GM18870 (cell line): ENCODE measurements at regions not wholly inside any gene's neighbourhood (a gene's known extent, or its start where the extent isn't known, plus 50 kb on each side); places are given as distances from the start of the nearest gene placed in this dataset.
"Not testable (repeated sequence)": the region's sequence is repeated elsewhere in the genome, so short reads cannot be mapped to it uniquely, and the experiment has no call there.

Source experiments
- ATAC-seq: cut with Tn5 transposase; IDR thresholded peaks from one replicate; pipeline ENCODE4 v1.9.1; 2021; ENCODE audit warnings: moderate library complexity; ENCODE audit not compliant: unreplicated experiment

DNA sequence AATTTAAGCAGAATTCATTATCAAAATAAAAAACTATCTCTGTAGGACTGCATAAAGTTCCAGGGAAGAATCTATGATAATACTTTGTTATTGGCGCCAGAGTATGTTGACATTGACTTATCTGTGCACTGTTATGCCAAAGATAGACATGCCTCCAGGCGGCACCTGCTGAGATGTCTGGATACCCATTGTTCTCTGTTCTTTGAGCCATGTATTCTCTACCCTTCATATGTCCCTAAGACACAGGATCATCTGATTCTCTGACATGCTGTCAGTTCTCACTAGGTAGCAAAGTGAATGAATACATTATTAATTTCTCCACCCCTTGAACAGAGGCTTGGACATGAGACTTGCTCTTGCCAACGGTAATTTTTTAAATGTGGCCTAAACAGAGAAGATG lies 517.8 kb upstream of the SLITRK5 start:
- no peak for ATAC-seq

DNA sequence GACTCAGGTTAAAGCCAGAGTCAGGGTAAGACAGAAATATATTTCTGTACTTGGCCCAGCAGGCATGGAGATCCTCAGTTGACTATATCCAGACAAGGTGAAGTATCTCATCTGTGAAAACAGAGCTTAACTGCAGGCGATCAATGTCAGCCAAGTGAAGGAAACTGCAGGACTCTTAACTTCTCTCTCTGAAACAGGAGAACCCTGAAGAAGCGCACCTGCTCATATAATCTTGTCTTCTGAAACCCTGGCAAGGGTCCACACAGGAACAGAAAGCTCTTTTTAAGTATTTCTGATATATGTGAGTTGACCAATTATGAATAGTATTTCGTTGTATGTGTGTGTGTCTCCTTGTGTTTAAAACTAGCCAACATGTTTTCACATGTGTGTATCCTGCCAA lies 504.8 kb upstream of the SLITRK5 start:
- ATAC-seq: no peak

DNA sequence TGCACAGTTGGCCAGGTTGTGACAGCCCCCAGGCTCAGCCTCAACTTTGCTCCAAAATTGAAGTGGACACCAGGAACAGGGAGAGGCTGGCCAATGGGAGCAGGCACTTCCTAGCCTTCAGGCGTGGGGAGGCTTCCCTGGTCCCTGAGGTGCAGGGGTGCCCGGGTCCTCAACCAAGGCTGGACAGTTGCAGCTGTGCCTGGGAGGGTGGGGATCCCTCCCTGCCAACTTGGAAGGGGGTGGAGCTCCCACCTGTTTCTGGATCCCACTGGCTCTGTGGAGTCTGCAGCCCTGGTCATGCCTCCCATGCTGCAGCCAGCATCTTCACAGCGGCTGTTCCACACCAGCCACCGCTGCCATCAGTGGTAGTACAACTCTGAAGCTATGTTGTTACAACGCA lies 502.8 kb upstream of the SLITRK5 start:
- ATAC-seq: no peak

DNA sequence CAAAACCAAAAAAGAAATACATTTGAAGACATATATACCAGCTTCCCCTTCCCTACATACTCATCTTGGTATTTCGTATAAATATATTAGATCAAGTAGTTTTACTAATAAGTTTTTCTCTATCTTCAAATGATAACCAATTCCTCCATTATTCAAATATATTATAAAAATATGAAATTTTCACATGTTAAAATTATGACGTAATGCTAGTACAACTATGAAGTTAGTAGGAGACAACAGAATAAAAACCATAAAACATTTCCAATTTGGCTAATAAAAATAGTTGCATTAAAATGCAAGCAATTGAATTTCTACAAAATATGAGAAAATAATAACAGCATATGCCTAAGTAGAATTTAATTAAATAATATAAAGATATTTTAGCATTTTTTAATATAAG lies 501.8 kb upstream of the SLITRK5 start:
- no peak for ATAC-seq

DNA sequence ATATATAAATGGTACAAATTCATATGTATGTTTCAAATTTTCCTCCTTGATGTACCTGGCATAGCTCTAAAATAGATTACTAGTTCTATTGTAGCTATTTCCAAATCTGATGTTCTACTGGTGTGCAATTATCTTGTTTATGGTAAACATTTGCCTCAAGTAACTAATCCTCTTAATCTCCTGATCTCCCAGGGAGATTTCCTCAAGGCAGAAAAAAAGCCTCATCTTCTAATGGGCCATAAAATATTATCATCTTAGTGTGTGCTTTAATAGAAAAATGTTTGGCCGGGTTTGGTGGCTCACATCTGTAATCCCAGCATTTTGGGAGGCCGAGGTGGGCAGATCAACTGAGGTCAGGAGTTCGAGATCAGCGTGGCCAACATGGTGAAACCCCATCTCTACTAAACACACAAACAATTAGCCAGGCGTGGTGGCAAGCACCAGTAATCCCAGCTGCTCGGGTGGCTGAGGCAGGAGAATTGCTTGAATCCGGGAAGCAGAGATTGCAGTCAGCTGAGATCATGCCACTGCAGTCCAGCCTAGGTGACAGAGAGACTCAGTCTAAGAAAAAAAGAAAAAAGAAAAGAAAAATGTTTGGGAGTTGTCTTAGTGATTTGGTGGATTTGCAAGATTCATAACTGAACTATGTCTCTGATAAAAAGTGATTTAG lies 498.9 kb upstream of the SLITRK5 start:
- ATAC-seq: no peak

- not testable (repeated sequence) for ATAC-seq
These were observed 486.0 kb upstream of the SLITRK5 start for GRCh38 chr13:87185138-87185537.

DNA sequence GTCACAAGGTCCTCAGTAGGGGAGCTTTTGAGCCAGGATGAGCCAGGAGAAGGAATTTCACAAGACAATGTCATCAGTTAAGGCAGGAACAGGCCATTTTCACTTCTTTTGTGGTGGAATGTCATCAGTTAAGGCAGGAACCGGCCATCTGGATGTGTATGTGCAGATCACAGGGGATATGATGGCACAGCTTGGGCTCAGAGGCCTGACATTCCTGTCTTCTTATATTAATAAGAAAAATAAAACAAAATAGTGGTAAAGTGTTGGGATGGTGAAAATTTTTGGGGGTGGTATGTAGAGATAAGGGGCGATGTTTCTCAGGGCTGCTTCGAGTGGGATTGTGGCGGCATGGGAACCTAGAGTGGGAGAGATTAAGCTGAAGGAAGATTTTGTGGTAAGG lies 484.5 kb upstream of the SLITRK5 start:
- not testable (repeated sequence) for ATAC-seq

DNA sequence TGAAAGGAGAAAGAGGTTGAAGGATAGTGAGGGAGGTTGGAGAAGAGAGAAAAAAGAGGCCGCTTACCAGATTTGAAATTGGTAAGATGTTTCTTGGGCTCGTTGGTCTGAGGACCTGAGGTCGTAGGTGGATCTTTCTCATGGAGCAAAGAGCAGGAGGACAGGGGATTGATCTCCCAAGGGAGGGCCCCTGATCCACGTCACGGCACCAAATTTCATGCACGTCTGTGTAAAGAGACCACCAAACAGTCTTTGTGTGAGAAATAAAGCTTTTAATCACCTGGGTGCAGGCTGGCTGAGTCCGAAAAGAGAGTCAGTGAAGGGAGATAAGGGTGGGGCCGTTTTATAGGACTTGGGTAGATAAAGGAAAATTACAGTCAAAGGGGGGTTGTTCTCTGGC lies 479.7 kb upstream of the SLITRK5 start:
- not testable (repeated sequence) for ATAC-seq

GRCh38 chr13:87198371-87198770 lies 472.8 kb upstream of the SLITRK5 start:
- no peak for ATAC-seq

DNA sequence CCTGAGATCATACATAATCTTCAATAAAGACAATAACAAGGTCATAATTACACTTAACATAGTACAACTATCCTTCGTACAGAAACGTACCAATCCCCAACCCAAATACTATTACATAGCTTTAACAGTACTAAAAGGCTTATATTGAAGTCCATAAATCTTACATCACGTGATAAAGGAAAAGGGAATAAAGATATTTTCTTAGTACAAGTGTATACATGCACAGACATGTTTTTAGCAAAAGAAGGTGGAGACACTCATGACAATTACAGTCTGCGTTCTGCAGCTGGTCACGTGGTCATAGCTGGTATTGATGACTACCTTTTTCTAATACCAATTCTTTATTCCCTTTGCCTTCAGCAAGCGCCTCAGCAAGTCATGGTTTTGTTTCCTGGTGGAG lies 464.5 kb upstream of the SLITRK5 start:
- no peak for ATAC-seq

- ATAC-seq: no peak
These were observed 463.7 kb upstream of the SLITRK5 start for GRCh38 chr13:87207280-87208003.

GRCh38 chr13:87208636-87209035 lies 462.5 kb upstream of the SLITRK5 start:
- ATAC-seq: no peak

- ATAC-seq: no peak
These were observed 436.2 kb upstream of the SLITRK5 start for GRCh38 chr13:87234981-87235380.

DNA sequence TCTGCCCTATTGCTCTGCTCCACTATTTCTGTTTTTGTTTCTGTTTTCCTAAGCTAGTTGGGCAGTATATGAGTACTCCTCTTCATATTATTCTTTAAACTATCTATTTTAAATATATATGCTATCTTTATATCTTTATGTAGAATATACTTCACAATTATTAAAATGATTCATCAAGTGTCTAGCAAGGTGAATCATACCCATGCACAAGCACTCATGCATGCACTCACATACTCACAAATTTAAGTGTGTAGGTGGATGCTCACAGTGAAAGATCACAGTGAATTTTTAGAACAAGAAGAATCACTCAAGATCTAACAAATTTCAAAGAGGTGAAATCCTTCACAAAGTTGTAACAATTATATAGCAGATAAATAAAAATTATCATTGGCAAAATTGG lies 435.6 kb upstream of the SLITRK5 start:
- no peak for ATAC-seq

- ATAC-seq: no peak
These were observed 426.8 kb upstream of the SLITRK5 start for GRCh38 chr13:87244256-87244890.

GRCh38 chr13:87249847-87250246 lies 421.3 kb upstream of the SLITRK5 start:
- not testable (repeated sequence) for ATAC-seq

GRCh38 chr13:87255394-87255793 lies 415.8 kb upstream of the SLITRK5 start:
- ATAC-seq: no peak

DNA sequence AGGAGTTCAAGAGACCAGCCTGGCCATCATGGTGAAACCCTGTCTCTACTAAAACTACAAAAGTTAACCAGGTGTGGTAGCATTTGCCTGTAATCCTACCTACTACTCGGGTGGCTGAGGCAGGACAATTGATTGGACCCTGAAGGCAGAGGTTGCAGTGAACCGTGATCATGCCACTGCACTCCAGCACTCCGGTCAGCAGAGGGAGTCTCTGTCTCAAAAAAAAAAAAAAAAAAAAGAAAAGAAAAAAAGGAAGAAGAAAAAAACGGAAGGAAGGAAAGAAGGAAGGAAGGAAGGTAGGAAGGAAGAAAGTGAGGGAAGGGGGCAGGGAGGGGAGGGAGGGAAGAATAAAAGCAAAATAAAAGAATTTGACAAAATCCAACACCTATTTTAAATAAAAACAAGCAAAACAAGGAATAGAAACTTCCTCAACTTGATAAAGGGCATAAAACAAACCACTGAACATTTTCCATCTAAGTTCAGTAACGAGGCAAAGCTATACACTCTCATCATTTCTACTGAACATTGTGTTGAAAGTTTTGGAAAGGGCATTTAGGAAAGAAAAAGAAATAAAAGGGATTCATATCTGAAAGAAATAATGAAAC lies 411.6 kb upstream of the SLITRK5 start:
- ATAC-seq: no peak

GRCh38 chr13:87274209-87274819 lies 396.9 kb upstream of the SLITRK5 start:
- no peak for ATAC-seq

DNA sequence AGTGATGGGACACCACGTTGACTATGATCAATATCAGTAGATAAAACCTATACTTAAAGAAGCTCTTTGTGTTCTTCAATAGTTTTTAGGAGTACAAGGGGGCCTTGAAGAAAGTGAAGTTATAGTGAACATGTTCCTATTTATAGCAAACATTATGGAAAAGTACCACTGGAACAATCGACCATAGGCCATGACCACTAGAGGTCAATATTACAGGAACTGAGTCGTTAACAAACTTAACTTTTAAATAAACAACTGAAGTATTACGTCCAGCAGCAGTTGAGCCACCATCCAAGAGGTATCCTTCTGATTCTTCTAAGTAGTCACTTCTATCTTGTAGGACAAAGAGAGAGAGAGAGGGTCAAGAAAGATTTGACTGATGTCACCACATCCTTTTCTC lies 391.0 kb upstream of the SLITRK5 start:
- ATAC-seq: no peak

GRCh38 chr13:87287721-87288120 lies 383.4 kb upstream of the SLITRK5 start:
- no peak for ATAC-seq
